ENCODE measurements at regions not wholly inside any gene's neighbourhood (a gene's known extent, or its start where the extent isn't known, plus 50 kb on each side); places are given as distances from the start of the nearest gene placed in this dataset.

DNA sequence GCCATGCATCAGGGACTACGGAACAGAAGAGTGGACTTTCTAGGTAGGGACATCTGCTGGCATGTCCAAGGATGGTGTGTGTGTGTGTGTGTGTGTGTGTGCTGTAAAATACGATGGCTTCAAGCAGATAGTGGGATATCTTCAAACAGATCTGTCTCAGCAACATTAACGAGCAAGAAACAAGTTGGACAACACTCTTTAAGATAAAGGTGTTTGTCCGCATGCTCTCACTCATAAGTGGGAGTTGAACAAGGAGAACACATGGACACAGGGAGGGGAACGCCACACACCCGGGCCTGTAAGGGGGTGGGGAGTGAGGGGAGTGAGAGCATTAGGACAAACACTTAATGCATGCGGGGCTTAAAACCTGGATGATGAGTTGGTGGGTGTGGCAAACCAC is 89.8 kb upstream of the AKR1E2 start:
- ATAC-seq (no peak), FAIRE-seq (no peak), DNase-seq (ENCODE audit: extremely low read depth in 1 of 4, low spot score in 3 of 4) (no peak)
- no peaks in the 10 kb centered on the region for H3K9me1 ChIP-seq (ENCODE audit: control insufficient read depth, insufficient read depth, low read length)
- in situ Hi-C loops (cut with MboI), result no loop called here
- no peaks in the 10 kb centered on the region for H4K20me1 ChIP-seq (replicated peaks; ENCODE audit: control insufficient read depth, insufficient read depth, low read length)
- H3K36me3 ChIP-seq (ENCODE audit: control insufficient read depth, insufficient read depth, low read length), result no peaks in the 10 kb centered on the region
- H3K4me3 ChIP-seq, result no peak overlapping the region
- no peaks in the 10 kb centered on the region for H3K79me2 ChIP-seq (ENCODE audit: control insufficient read depth, insufficient read depth, low read length)
- peaks cover 14 to 17% of the 10 kb centered on the region in 2 experiments; a peak in 3 of 5 replicates for H3K27me3 ChIP-seq (ENCODE audit: control insufficient read depth in 2 of 2, insufficient read depth in 2 of 2, low read length in 2 of 2)
- H3K4me2 ChIP-seq (ENCODE audit: insufficient read depth, low read length), result no peak overlapping the region
- no peak overlapping the region for H2AFZ ChIP-seq (ENCODE audit: low read depth, low read length)
- no peak overlapping the region for H3K27ac ChIP-seq (ENCODE audit: extremely low read depth, low read depth, low read length)
- intact Hi-C loops (cut with micrococcal nuclease), result no loop called here
- ChIA-PET POLR2A (no interaction called here), CTCF (ENCODE audit: low intra/inter-chr PET ratio) (no interaction called here)
- 2% methylated on average over 7 of the region's 7 CpGs for WGBS (ENCODE audit: insufficient coverage, low coverage, missing lambda C conversion rate)
- H3K9me3 ChIP-seq (replicated peaks; ENCODE audit: control insufficient read depth, insufficient read depth, low read depth, low read length), result no peaks in the 10 kb centered on the region
- H3K4me1 ChIP-seq (replicated peaks in 1 of 2; ENCODE audit: control insufficient read depth in 2 of 2, insufficient read depth in 2 of 2, low read length in 2 of 2), result no peaks in the 10 kb centered on the region
- BruUV-seq (replicated peaks), result no TSS peak
- no peak overlapping the region for H3K9ac ChIP-seq (ENCODE audit: insufficient read depth in 1 of 2, low read depth in 2 of 2, low read length in 2 of 2)
- TF ChIP-seq CHD2 (IDR thresholded peaks at IDR 0.05; ENCODE audit: low read depth, low read length) (no peak), ASH1L (IDR thresholded peaks at IDR 0.05; ENCODE audit: borderline replicate concordance, low read depth, partially characterized antibody) (no peak), NR1H2 (CRISPR knock-in tag; IDR thresholded peaks at IDR 0.05) (no peak), ZNF274 (IDR thresholded peaks at IDR 0.05; ENCODE audit: borderline replicate concordance, low read depth, low read length) (no peak), TCF7 (IDR thresholded peaks at IDR 0.05; ENCODE audit: borderline replicate concordance) (no peak), U2AF2 (optimal IDR thresholded peaks at IDR 0.05; ENCODE audit: low read depth, low read length) (no peak), ZNF133 (CRISPR knock-in tag; IDR thresholded peaks at IDR 0.05) (no peak), TEAD2 (tag; IDR thresholded peaks at IDR 0.05) (no peak), SMARCA4 (IDR thresholded peaks at IDR 0.05) (no peak)
- TF ChIP-seq, protein P1, sequence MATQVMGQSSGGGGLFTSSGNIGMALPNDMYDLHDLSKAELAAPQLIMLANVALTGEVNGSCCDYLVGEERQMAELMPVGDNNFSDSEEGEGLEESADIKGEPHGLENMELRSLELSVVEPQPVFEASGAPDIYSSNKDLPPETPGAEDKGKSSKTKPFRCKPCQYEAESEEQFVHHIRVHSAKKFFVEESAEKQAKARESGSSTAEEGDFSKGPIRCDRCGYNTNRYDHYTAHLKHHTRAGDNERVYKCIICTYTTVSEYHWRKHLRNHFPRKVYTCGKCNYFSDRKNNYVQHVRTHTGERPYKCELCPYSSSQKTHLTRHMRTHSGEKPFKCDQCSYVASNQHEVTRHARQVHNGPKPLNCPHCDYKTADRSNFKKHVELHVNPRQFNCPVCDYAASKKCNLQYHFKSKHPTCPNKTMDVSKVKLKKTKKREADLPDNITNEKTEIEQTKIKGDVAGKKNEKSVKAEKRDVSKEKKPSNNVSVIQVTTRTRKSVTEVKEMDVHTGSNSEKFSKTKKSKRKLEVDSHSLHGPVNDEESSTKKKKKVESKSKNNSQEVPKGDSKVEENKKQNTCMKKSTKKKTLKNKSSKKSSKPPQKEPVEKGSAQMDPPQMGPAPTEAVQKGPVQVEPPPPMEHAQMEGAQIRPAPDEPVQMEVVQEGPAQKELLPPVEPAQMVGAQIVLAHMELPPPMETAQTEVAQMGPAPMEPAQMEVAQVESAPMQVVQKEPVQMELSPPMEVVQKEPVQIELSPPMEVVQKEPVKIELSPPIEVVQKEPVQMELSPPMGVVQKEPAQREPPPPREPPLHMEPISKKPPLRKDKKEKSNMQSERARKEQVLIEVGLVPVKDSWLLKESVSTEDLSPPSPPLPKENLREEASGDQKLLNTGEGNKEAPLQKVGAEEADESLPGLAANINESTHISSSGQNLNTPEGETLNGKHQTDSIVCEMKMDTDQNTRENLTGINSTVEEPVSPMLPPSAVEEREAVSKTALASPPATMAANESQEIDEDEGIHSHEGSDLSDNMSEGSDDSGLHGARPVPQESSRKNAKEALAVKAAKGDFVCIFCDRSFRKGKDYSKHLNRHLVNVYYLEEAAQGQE (IDR thresholded peaks at IDR 0.05; ENCODE audit: borderline replicate concordance), result no peak
- TF ChIP-seq, protein P1 (CRISPR knock-in tag; IDR thresholded peaks at IDR 0.05; ENCODE audit: low read depth), result no peak
- TF ChIP-seq, protein P2, sequence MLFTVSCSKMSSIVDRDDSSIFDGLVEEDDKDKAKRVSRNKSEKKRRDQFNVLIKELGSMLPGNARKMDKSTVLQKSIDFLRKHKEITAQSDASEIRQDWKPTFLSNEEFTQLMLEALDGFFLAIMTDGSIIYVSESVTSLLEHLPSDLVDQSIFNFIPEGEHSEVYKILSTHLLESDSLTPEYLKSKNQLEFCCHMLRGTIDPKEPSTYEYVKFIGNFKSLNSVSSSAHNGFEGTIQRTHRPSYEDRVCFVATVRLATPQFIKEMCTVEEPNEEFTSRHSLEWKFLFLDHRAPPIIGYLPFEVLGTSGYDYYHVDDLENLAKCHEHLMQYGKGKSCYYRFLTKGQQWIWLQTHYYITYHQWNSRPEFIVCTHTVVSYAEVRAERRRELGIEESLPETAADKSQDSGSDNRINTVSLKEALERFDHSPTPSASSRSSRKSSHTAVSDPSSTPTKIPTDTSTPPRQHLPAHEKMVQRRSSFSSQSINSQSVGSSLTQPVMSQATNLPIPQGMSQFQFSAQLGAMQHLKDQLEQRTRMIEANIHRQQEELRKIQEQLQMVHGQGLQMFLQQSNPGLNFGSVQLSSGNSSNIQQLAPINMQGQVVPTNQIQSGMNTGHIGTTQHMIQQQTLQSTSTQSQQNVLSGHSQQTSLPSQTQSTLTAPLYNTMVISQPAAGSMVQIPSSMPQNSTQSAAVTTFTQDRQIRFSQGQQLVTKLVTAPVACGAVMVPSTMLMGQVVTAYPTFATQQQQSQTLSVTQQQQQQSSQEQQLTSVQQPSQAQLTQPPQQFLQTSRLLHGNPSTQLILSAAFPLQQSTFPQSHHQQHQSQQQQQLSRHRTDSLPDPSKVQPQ (CRISPR knock-in tag; IDR thresholded peaks at IDR 0.05; ENCODE audit: borderline replicate concordance), result no peak

Data from K562 (cell line).